C4-2B (cell line): ENCODE measurements at regions not wholly inside any gene's neighbourhood (a gene's known extent, or its start where the extent isn't known, plus 50 kb on each side); places are given as distances from the start of the nearest gene placed in this dataset.

ENCODE experiments used
- ZFX ChIP-seq: fragments of 450-650 bp; IDR thresholded peaks from 2 replicates; pipeline ENCODE4 v1.6.1; 2017
- TF ChIP-seq, protein P1 (sequence below): fragments of 450-650 bp; conservative IDR thresholded peaks from 2 replicates; pipeline ENCODE4 v1.5.1; 2017; ENCODE audit warnings: mild to moderate bottlenecking

DNA sequence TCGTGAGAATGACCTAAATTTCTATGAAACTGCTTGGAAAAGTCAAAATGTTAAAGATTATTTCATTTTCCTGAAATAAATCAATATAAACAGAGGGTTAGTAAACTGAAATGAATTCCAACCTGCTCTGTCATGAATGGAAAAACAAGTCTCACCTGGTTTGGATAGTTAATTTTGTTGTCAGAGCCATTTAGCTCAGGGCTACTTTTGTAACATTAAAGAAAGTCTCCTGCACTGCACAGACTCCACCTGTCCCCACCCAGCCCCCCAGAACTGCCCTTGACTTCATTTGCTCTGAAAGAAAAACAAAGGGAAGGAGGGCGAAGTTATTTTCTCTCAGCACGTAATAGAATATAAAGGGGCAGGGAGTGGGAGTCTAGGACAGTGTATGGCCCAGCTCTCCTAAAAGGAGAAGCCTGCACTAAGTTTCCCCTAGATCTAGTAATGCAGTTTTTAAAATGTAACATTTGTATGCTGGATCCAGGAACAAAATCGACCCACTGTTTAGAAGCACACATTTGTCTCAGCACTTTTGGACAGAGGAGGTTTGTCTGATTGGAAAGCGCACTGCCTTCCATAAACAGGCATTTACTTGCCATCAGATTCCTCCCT is 54.2 kb upstream of the ACSL3 start:
- TF ChIP-seq, protein P1, sequence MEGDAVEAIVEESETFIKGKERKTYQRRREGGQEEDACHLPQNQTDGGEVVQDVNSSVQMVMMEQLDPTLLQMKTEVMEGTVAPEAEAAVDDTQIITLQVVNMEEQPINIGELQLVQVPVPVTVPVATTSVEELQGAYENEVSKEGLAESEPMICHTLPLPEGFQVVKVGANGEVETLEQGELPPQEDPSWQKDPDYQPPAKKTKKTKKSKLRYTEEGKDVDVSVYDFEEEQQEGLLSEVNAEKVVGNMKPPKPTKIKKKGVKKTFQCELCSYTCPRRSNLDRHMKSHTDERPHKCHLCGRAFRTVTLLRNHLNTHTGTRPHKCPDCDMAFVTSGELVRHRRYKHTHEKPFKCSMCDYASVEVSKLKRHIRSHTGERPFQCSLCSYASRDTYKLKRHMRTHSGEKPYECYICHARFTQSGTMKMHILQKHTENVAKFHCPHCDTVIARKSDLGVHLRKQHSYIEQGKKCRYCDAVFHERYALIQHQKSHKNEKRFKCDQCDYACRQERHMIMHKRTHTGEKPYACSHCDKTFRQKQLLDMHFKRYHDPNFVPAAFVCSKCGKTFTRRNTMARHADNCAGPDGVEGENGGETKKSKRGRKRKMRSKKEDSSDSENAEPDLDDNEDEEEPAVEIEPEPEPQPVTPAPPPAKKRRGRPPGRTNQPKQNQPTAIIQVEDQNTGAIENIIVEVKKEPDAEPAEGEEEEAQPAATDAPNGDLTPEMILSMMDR, result no peak
- no peak for TF ChIP-seq ZFX
